ENCODE measurements at regions not wholly inside any gene's neighbourhood (a gene's known extent, or its start where the extent isn't known, plus 50 kb on each side); places are given as distances from the start of the nearest gene placed in this dataset.
"Not testable (repeated sequence)": the region's sequence is repeated elsewhere in the genome, so short reads cannot be mapped to it uniquely, and the experiment has no call there.

GRCh38 chr13:101003566-101003965, 329.0 kb upstream of the TMTC4 start:
- no peak overlapping the region for H3K27ac Mint-ChIP-seq
- no peaks in the 10 kb centered on the region for H3K4me1 Mint-ChIP-seq (ENCODE audit: low read depth)
- intact Hi-C loops (cut with micrococcal nuclease): no loop called here
- H3K36me3 Mint-ChIP-seq (ENCODE audit: low read depth): no peaks in the 10 kb centered on the region
- H3K27me3 Mint-ChIP-seq (ENCODE audit: low read depth): no peaks in the 10 kb centered on the region
- H3K9me3 Mint-ChIP-seq: no peaks in the 10 kb centered on the region
- no peak for DNase-seq (ENCODE audit: low spot score)
- no peak overlapping the region for H3K4me3 Mint-ChIP-seq (ENCODE audit: low read depth)

GRCh38 chr13:100989392-100989791, 314.8 kb upstream of the TMTC4 start:
- no peak for DNase-seq (ENCODE audit: low spot score)
- Mint-ChIP-seq H3K27ac (no peak overlapping the region), H3K9me3 (no peaks in the 10 kb centered on the region), H3K4me3 (ENCODE audit: low read depth) (no peak overlapping the region), H3K4me1 (ENCODE audit: low read depth) (no peaks in the 10 kb centered on the region), H3K27me3 (ENCODE audit: low read depth) (no peaks in the 10 kb centered on the region), H3K36me3 (ENCODE audit: low read depth) (no peaks in the 10 kb centered on the region)
- intact Hi-C loops (cut with micrococcal nuclease): no loop called here

GRCh38 chr13:100988921-100989320, 314.3 kb upstream of the TMTC4 start:
- DNase-seq (ENCODE audit: low spot score): no peak
- Mint-ChIP-seq H3K4me1 (ENCODE audit: low read depth) (no peaks in the 10 kb centered on the region), H3K27me3 (ENCODE audit: low read depth) (no peaks in the 10 kb centered on the region), H3K27ac (no peak overlapping the region), H3K36me3 (ENCODE audit: low read depth) (no peaks in the 10 kb centered on the region), H3K9me3 (no peaks in the 10 kb centered on the region), H3K4me3 (ENCODE audit: low read depth) (no peak overlapping the region)
- intact Hi-C loops (cut with micrococcal nuclease): no loop called here

GRCh38 chr13:100987948-100988347, 313.4 kb upstream of the TMTC4 start:
- no peaks in the 10 kb centered on the region for H3K9me3 Mint-ChIP-seq
- intact Hi-C loops (cut with micrococcal nuclease): no loop called here

GRCh38 chr13:100986571-100986970, 312.0 kb upstream of the TMTC4 start:
- H3K4me1 Mint-ChIP-seq (ENCODE audit: low read depth): no peaks in the 10 kb centered on the region
- no peaks in the 10 kb centered on the region for H3K27me3 Mint-ChIP-seq (ENCODE audit: low read depth)
- H3K4me3 Mint-ChIP-seq (ENCODE audit: low read depth): no peak overlapping the region
- no peak for DNase-seq (ENCODE audit: low spot score)
- no peaks in the 10 kb centered on the region for H3K36me3 Mint-ChIP-seq (ENCODE audit: low read depth)
- no peaks in the 10 kb centered on the region for H3K9me3 Mint-ChIP-seq
- no peak overlapping the region for H3K27ac Mint-ChIP-seq
- intact Hi-C loops (cut with micrococcal nuclease): no loop called here

More at GRCh38 chr13:100987948-100988347, 313.4 kb upstream of the TMTC4 start:
- no peak for DNase-seq (ENCODE audit: low spot score)
- Mint-ChIP-seq H3K36me3 (ENCODE audit: low read depth) (no peaks in the 10 kb centered on the region), H3K4me3 (ENCODE audit: low read depth) (no peak overlapping the region), H3K27me3 (ENCODE audit: low read depth) (no peaks in the 10 kb centered on the region), H3K4me1 (ENCODE audit: low read depth) (no peaks in the 10 kb centered on the region), H3K27ac (no peak overlapping the region)

- Mint-ChIP-seq H3K36me3 (ENCODE audit: low read depth) (no peaks in the 10 kb centered on the region), H3K9me3 (no peaks in the 10 kb centered on the region), H3K4me3 (ENCODE audit: low read depth) (no peak overlapping the region), H3K27ac (no peak overlapping the region), H3K4me1 (ENCODE audit: low read depth) (no peaks in the 10 kb centered on the region), H3K27me3 (ENCODE audit: low read depth) (no peaks in the 10 kb centered on the region)
- intact Hi-C loops (cut with micrococcal nuclease): no loop called here
- DNase-seq (ENCODE audit: low spot score): no peak
These were observed 309.6 kb upstream of the TMTC4 start for GRCh38 chr13:100984085-100984705.

- H3K27me3 Mint-ChIP-seq (ENCODE audit: low read depth): no peaks in the 10 kb centered on the region
- intact Hi-C loops (cut with micrococcal nuclease): no loop called here
- no peak for DNase-seq (ENCODE audit: low spot score)
- H3K36me3 Mint-ChIP-seq (ENCODE audit: low read depth): no peaks in the 10 kb centered on the region
- H3K9me3 Mint-ChIP-seq: no peaks in the 10 kb centered on the region
- no peak overlapping the region for H3K4me3 Mint-ChIP-seq (ENCODE audit: low read depth)
- H3K27ac Mint-ChIP-seq: no peak overlapping the region
- no peaks in the 10 kb centered on the region for H3K4me1 Mint-ChIP-seq (ENCODE audit: low read depth)
These were observed 308.5 kb upstream of the TMTC4 start for GRCh38 chr13:100983111-100983510.

GRCh38 chr13:100980171-100980570, 305.6 kb upstream of the TMTC4 start:
- intact Hi-C loops (cut with micrococcal nuclease): no loop called here
- Mint-ChIP-seq H3K9me3 (no peaks in the 10 kb centered on the region), H3K4me1 (ENCODE audit: low read depth) (no peaks in the 10 kb centered on the region), H3K27ac (no peak overlapping the region), H3K27me3 (ENCODE audit: low read depth) (no peaks in the 10 kb centered on the region), H3K4me3 (ENCODE audit: low read depth) (no peak overlapping the region), H3K36me3 (ENCODE audit: low read depth) (no peaks in the 10 kb centered on the region)
- no peak for DNase-seq (ENCODE audit: low spot score)

- DNase-seq (ENCODE audit: low spot score): no peak
- Mint-ChIP-seq H3K4me1 (ENCODE audit: low read depth) (no peaks in the 10 kb centered on the region), H3K27me3 (ENCODE audit: low read depth) (no peaks in the 10 kb centered on the region), H3K36me3 (ENCODE audit: low read depth) (no peaks in the 10 kb centered on the region), H3K4me3 (ENCODE audit: low read depth) (no peak overlapping the region), H3K27ac (no peak overlapping the region), H3K9me3 (no peaks in the 10 kb centered on the region)
- intact Hi-C loops (cut with micrococcal nuclease): no loop called here
These were observed 303.2 kb upstream of the TMTC4 start for GRCh38 chr13:100977841-100978240.

GRCh38 chr13:100976993-100977392, 302.4 kb upstream of the TMTC4 start:
- DNase-seq (ENCODE audit: low spot score): no peak
- no peaks in the 10 kb centered on the region for H3K9me3 Mint-ChIP-seq
- H3K4me3 Mint-ChIP-seq (ENCODE audit: low read depth): no peak overlapping the region
- H3K27ac Mint-ChIP-seq: no peak overlapping the region
- H3K27me3 Mint-ChIP-seq (ENCODE audit: low read depth): no peaks in the 10 kb centered on the region
- intact Hi-C loops (cut with micrococcal nuclease): no loop called here
- H3K4me1 Mint-ChIP-seq (ENCODE audit: low read depth): no peaks in the 10 kb centered on the region
- no peaks in the 10 kb centered on the region for H3K36me3 Mint-ChIP-seq (ENCODE audit: low read depth)

- H3K27ac Mint-ChIP-seq; H3K9me3 Mint-ChIP-seq; H3K4me1 Mint-ChIP-seq (ENCODE audit: low read depth); intact Hi-C loops (cut with micrococcal nuclease); H3K4me3 Mint-ChIP-seq (ENCODE audit: low read depth); H3K27me3 Mint-ChIP-seq (ENCODE audit: low read depth); DNase-seq (ENCODE audit: low spot score); H3K36me3 Mint-ChIP-seq (ENCODE audit: low read depth): not testable (repeated sequence)
These were observed 301.1 kb upstream of the TMTC4 start for GRCh38 chr13:100975666-100976065.

- Mint-ChIP-seq H3K4me3 (ENCODE audit: low read depth) (no peak overlapping the region), H3K4me1 (ENCODE audit: low read depth) (no peaks in the 10 kb centered on the region), H3K36me3 (ENCODE audit: low read depth) (no peaks in the 10 kb centered on the region), H3K27ac (no peak overlapping the region), H3K27me3 (ENCODE audit: low read depth) (no peaks in the 10 kb centered on the region), H3K9me3 (no peaks in the 10 kb centered on the region)
- intact Hi-C loops (cut with micrococcal nuclease): no loop called here
- no peak for DNase-seq (ENCODE audit: low spot score)
These were observed 288.0 kb upstream of the TMTC4 start for GRCh38 chr13:100962585-100962984.

GRCh38 chr13:100961186-100961585, 286.6 kb upstream of the TMTC4 start:
- Mint-ChIP-seq H3K36me3 (ENCODE audit: low read depth) (no peaks in the 10 kb centered on the region), H3K27ac (no peak overlapping the region), H3K27me3 (ENCODE audit: low read depth) (no peaks in the 10 kb centered on the region), H3K4me3 (ENCODE audit: low read depth) (no peak overlapping the region), H3K9me3 (no peaks in the 10 kb centered on the region), H3K4me1 (ENCODE audit: low read depth) (no peaks in the 10 kb centered on the region)
- no peak for DNase-seq (ENCODE audit: low spot score)
- intact Hi-C loops (cut with micrococcal nuclease): no loop called here

- Mint-ChIP-seq H3K4me3 (ENCODE audit: low read depth) (no peak overlapping the region), H3K36me3 (ENCODE audit: low read depth) (no peaks in the 10 kb centered on the region), H3K4me1 (ENCODE audit: low read depth) (no peaks in the 10 kb centered on the region), H3K9me3 (no peaks in the 10 kb centered on the region), H3K27me3 (ENCODE audit: low read depth) (no peaks in the 10 kb centered on the region), H3K27ac (no peak overlapping the region)
- DNase-seq (ENCODE audit: low spot score): no peak
- intact Hi-C loops (cut with micrococcal nuclease): no loop called here
These were observed 284.2 kb upstream of the TMTC4 start for GRCh38 chr13:100958831-100959230.
